GF-D8 (cell line): ENCODE measurements at regions not wholly inside any gene's neighbourhood (a gene's known extent, or its start where the extent isn't known, plus 50 kb on each side); places are given as distances from the start of the nearest gene placed in this dataset.

Source experiments
- DNase-seq: peaks from one replicate; lab custom pipeline; 2025; lab: John Stamatoyannopoulos, UW

GRCh38 chr14:71287567-71287966, 380.3 kb downstream of the PCNX1 start:
- DNase-seq: no peak

GRCh38 chr14:71289536-71289935, 382.3 kb downstream of the PCNX1 start:
- DNase-seq: no peak

- DNase-seq: no peak
Observed at GRCh38 chr14:71290301-71290700, 383.0 kb downstream of the PCNX1 start.

GRCh38 chr14:71290960-71291466, 383.8 kb downstream of the PCNX1 start:
- no peak for DNase-seq

GRCh38 chr14:71296184-71296583, 388.9 kb downstream of the PCNX1 start:
- DNase-seq: no peak

- no peak for DNase-seq
Observed at GRCh38 chr14:71300566-71301330, 393.5 kb downstream of the PCNX1 start.

- DNase-seq: no peak
Observed at GRCh38 chr14:71301611-71302010, 394.4 kb downstream of the PCNX1 start.

GRCh38 chr14:71304690-71305089, 397.4 kb downstream of the PCNX1 start:
- no peak for DNase-seq

GRCh38 chr14:71308671-71309070, 401.4 kb downstream of the PCNX1 start:
- DNase-seq: no peak

GRCh38 chr14:71309756-71310155, 402.5 kb downstream of the PCNX1 start:
- DNase-seq: no peak

- no peak for DNase-seq
Observed at GRCh38 chr14:71311061-71311460, 403.8 kb downstream of the PCNX1 start.

- no peak for DNase-seq
Observed at GRCh38 chr14:71314717-71315116, 407.5 kb downstream of the PCNX1 start.

- DNase-seq: no peak
Observed at GRCh38 chr14:71317385-71318096, 410.3 kb downstream of the PCNX1 start.

GRCh38 chr14:71318097-71318459, 410.8 kb downstream of the PCNX1 start:
- no peak for DNase-seq

GRCh38 chr14:71319666-71320065, 412.4 kb downstream of the PCNX1 start:
- DNase-seq: no peak

GRCh38 chr14:71320107-71320733, 413.0 kb downstream of the PCNX1 start, which contains the start of gene SIPA1L1:
Gene SIPA1L1 (plus strand): TSS chr14:71320476.
- peak; percentile 61 for DNase-seq

- no peak for DNase-seq
Observed at GRCh38 chr14:71320734-71321573, 413.7 kb downstream of the PCNX1 start.

- DNase-seq: no peak
Observed at GRCh38 chr14:71321574-71322315, 414.5 kb downstream of the PCNX1 start.

GRCh38 chr14:71322655-71323250, 415.5 kb downstream of the PCNX1 start:
- DNase-seq: no peak

- DNase-seq: peak; percentile 9
Observed at GRCh38 chr14:71324767-71325272, 417.6 kb downstream of the PCNX1 start.

GRCh38 chr14:71327691-71328090, 420.4 kb downstream of the PCNX1 start:
- no peak for DNase-seq
